ENCODE measurements at regions not wholly inside any gene's neighbourhood (a gene's known extent, or its start where the extent isn't known, plus 50 kb on each side); places are given as distances from the start of the nearest gene placed in this dataset.

DNA sequence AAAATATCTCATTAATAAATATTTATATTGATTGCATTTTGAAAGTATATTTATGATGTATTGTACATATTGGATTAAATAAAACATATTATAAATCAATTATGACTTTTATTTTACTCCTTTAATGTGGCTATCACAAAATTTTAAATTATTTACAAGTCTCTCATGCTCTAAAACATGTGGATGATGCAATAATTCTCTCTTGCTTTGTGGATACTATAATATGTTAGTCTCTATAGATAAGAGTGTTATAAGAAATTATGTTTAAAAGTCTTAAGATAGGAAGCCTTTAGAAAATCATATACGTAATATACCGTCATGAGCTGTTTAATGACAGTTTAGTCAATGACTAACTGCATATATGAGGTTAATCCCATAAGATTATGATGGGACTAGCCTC lies 547.4 kb upstream of the ALCAM start:
- BruUV-seq (replicated peaks) = no TSS peak
- CTCF ChIA-PET = no interaction called here
- H3K4me1 ChIP-seq (ENCODE audit: control insufficient read depth, insufficient read depth, low read length) = no peaks in the 10 kb centered on the region
- in situ Hi-C loops (cut with HindIII; ENCODE audit: low pct_unique_long_range_greater_than_20kb, low sequenced_read_pairs) (no loop called here), intact Hi-C loops (cut with micrococcal nuclease; ENCODE audit: unreplicated experiment) (no loop called here)
- H3K9me3 ChIP-seq (ENCODE audit: control insufficient read depth, insufficient read depth, low read depth, low read length) = no peaks in the 10 kb centered on the region
- no peak overlapping the region for H3K4me3 ChIP-seq (ENCODE audit: low read depth in 2 of 2, low read length in 2 of 2)
- POLR2A ChIA-PET = no interaction called here
- no peaks in the 10 kb centered on the region for H3K27me3 ChIP-seq (ENCODE audit: control insufficient read depth, insufficient read depth, low read length)
- H3K27ac ChIP-seq (ENCODE audit: low read length) = no peak overlapping the region
- no peak for DNase-seq (ENCODE audit: low read depth, low spot score)
- no peaks in the 10 kb centered on the region for H3K36me3 ChIP-seq (ENCODE audit: control insufficient read depth, insufficient read depth, low read length)
- ATAC-seq = no peak
- TF ChIP-seq POLR2AphosphoS5 (IDR thresholded peaks at IDR 0.05; ENCODE audit: low read depth, low read length) (no peak), TCF7L2 (IDR thresholded peaks at IDR 0.05; ENCODE audit: low read depth, low read length) (no peak), CTCF (IDR thresholded peaks at IDR 0.05) (no peak), SIN3A (IDR thresholded peaks at IDR 0.05; ENCODE audit: borderline replicate concordance, insufficient read depth, low read depth, low read length) (no peak)
- TF ChIP-seq, protein P1, sequence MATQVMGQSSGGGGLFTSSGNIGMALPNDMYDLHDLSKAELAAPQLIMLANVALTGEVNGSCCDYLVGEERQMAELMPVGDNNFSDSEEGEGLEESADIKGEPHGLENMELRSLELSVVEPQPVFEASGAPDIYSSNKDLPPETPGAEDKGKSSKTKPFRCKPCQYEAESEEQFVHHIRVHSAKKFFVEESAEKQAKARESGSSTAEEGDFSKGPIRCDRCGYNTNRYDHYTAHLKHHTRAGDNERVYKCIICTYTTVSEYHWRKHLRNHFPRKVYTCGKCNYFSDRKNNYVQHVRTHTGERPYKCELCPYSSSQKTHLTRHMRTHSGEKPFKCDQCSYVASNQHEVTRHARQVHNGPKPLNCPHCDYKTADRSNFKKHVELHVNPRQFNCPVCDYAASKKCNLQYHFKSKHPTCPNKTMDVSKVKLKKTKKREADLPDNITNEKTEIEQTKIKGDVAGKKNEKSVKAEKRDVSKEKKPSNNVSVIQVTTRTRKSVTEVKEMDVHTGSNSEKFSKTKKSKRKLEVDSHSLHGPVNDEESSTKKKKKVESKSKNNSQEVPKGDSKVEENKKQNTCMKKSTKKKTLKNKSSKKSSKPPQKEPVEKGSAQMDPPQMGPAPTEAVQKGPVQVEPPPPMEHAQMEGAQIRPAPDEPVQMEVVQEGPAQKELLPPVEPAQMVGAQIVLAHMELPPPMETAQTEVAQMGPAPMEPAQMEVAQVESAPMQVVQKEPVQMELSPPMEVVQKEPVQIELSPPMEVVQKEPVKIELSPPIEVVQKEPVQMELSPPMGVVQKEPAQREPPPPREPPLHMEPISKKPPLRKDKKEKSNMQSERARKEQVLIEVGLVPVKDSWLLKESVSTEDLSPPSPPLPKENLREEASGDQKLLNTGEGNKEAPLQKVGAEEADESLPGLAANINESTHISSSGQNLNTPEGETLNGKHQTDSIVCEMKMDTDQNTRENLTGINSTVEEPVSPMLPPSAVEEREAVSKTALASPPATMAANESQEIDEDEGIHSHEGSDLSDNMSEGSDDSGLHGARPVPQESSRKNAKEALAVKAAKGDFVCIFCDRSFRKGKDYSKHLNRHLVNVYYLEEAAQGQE (IDR thresholded peaks at IDR 0.05; ENCODE audit: insufficient read depth in 1 of 2, low read depth in 2 of 2, low read length in 1 of 2) = no peak

DNA sequence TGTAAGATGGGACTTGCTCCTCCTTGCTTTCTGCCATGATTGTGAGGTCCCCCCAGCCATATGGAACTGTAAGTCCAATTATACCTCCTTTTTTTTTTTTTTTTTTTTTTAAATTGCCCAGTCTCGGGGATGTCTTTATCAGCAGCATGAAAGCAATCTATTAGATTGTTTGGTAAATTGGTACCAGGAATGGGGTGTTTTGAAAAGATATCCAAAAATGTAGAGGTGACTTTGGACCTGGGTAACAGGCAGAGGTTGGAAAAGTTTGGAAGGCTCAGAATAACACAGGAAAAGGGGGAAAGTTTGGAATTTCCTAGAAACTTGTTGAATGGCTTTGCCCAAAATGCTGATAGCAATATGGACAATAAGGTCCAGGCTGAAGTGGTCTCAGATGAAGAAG lies 545.8 kb upstream of the ALCAM start:
- no TSS peak for BruUV-seq (replicated peaks)
- TF ChIP-seq TCF7L2 (IDR thresholded peaks at IDR 0.05; ENCODE audit: low read depth, low read length) (no peak), SIN3A (IDR thresholded peaks at IDR 0.05; ENCODE audit: borderline replicate concordance, insufficient read depth, low read depth, low read length) (no peak), CTCF (IDR thresholded peaks at IDR 0.05) (no peak), POLR2AphosphoS5 (IDR thresholded peaks at IDR 0.05; ENCODE audit: low read depth, low read length) (no peak)
- POLR2A ChIA-PET = no interaction called here

More for the DNA sequence above, 545.8 kb upstream of the ALCAM start:
- Histone ChIP-seq H3K4me3 (ENCODE audit: low read depth in 2 of 2, low read length in 2 of 2) (no peak overlapping the region), H3K9me3 (ENCODE audit: control insufficient read depth, insufficient read depth, low read depth, low read length) (no peaks in the 10 kb centered on the region), H3K27ac (ENCODE audit: low read length) (no peak overlapping the region), H3K36me3 (ENCODE audit: control insufficient read depth, insufficient read depth, low read length) (no peaks in the 10 kb centered on the region), H3K27me3 (ENCODE audit: control insufficient read depth, insufficient read depth, low read length) (no peaks in the 10 kb centered on the region), H3K4me1 (ENCODE audit: control insufficient read depth, insufficient read depth, low read length) (no peaks in the 10 kb centered on the region)
- DNase-seq (ENCODE audit: low read depth, low spot score) (no peak), ATAC-seq (no peak)
- in situ Hi-C loops (cut with HindIII; ENCODE audit: low pct_unique_long_range_greater_than_20kb, low sequenced_read_pairs) (no loop called here), intact Hi-C loops (cut with micrococcal nuclease; ENCODE audit: unreplicated experiment) (no loop called here)
- CTCF ChIA-PET = no interaction called here
